ENCODE measurements at regions not wholly inside any gene's neighbourhood (a gene's known extent, or its start where the extent isn't known, plus 50 kb on each side); places are given as distances from the start of the nearest gene placed in this dataset.

DNA sequence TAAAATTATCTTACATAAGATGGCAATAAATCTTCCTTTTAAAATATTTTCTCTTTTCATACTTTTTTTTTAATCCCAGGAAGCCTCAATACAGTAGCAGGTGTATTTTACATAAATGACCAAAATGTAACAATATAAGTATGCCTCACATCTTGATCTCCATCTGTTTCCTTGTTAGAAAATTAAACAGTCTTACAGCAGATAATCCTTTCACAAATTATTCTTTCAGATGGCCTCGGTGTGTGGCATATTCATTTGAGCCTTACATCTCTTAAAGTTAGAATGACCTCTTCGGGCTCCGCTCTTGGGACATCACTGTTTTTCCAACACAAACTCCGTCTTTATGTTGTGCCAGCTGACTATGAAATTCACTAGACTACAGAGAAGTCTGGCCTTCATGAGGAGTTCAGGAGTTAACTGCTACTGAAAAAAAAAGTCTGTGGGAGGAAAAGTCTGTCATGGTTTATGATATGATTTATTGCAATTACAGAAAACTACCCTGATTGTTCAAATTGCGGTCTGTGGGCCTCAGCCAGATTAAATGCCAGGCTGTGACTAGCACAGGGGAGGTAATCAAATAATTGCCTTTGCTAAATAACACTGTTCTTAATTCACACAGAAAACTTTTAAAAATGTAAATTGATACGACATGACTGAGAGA is 292.9 kb upstream of the PUM3 start:
- H3K4me3 ChIP-seq (ENCODE audit: control insufficient read depth, low read depth, low read length) = no peak overlapping the region
- no peak for DNase-seq (ENCODE audit: low read depth)
- TF ChIP-seq, protein P1, sequence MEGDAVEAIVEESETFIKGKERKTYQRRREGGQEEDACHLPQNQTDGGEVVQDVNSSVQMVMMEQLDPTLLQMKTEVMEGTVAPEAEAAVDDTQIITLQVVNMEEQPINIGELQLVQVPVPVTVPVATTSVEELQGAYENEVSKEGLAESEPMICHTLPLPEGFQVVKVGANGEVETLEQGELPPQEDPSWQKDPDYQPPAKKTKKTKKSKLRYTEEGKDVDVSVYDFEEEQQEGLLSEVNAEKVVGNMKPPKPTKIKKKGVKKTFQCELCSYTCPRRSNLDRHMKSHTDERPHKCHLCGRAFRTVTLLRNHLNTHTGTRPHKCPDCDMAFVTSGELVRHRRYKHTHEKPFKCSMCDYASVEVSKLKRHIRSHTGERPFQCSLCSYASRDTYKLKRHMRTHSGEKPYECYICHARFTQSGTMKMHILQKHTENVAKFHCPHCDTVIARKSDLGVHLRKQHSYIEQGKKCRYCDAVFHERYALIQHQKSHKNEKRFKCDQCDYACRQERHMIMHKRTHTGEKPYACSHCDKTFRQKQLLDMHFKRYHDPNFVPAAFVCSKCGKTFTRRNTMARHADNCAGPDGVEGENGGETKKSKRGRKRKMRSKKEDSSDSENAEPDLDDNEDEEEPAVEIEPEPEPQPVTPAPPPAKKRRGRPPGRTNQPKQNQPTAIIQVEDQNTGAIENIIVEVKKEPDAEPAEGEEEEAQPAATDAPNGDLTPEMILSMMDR (conservative IDR thresholded peaks at IDR 0.05; ENCODE audit: control insufficient read depth, insufficient read depth, low read depth, low read length) = no peak

DNA sequence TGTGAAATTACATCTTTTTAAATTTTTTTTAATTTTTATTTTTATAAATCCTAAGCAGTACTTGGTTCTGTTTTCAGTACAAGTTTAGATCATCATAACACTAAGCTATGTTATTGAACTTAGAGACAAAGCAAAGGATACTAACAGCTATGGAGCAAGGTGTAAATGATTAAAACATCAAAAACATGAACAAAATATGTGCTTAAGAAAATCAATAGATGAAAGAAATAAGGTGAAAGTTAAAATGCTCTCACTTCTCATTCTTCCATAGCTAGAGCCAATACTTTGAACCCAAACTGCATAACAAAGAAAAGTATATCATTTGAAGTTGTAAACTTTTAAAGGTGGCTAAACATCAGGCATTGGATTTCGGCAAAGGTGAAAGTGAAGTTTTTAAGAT is 292.3 kb upstream of the PUM3 start:
- TF ChIP-seq, protein P1 (conservative IDR thresholded peaks at IDR 0.05; ENCODE audit: control insufficient read depth, insufficient read depth, low read depth, low read length) = no peak
- no peak overlapping the region for H3K4me3 ChIP-seq (ENCODE audit: control insufficient read depth, low read depth, low read length)
- DNase-seq (ENCODE audit: low read depth) = no peak

DNA sequence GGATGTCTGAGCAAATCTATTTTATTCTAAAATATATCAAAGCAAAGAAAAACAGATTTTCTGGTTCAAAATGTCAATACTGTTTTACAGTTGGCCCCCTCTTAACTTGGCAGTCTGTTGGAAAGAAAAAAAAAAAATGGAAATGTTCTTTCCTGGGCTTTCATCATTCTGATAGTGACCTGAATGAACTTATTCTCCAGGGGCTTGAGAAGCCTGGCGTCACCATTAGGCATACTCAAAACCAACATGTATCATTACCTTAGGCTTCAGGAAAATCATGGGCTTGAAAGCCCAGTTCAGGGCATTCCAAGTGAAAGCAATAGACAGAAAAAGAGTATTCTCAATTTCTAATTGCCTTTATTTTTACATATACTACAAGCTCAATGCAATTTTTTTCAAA is 283.7 kb upstream of the PUM3 start:
- H3K4me3 ChIP-seq (ENCODE audit: control insufficient read depth, low read depth, low read length) = no peak overlapping the region
- TF ChIP-seq, protein P1 (conservative IDR thresholded peaks at IDR 0.05; ENCODE audit: control insufficient read depth, insufficient read depth, low read depth, low read length) = no peak
- DNase-seq (ENCODE audit: low read depth) = no peak

DNA sequence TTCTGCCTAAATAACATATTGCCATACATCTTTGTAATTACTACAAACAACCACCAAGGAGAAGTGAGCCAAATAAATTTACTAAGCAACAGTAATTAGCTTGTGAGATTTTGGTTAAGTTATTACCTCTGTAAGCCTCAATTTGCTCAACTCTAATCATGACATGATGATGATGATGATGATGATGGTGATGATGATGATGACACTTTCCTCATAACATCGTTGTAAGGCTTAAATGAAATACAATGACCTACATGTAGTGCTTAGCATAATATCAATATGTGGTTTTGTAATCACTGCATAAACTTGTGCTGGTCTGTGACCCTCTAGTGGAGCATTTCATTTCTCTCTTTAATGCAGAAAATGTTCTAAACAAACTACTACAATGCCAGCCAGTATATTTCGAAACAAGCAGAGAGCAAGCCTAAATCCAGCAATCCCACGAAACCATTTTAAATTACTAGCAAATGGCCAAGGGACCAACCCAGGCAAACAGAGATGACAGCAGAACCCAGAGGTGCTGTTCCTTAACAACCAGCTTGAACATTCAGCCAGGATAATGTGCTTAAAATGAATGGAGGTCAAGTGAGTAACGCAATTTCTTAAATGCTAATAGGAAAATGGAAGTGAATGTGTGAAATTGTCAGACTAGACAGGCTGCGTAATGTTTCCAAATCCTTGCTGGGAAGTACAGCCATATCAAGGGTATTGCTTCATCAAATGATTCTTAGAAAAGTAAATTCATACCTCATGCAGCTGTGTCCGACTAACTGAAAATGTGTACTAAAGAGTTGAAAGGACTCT is 281.9 kb upstream of the PUM3 start:
- no peak overlapping the region for H3K4me3 ChIP-seq (ENCODE audit: control insufficient read depth, low read depth, low read length)
- DNase-seq (ENCODE audit: low read depth) = peak; percentile 27
- TF ChIP-seq, protein P1 (conservative IDR thresholded peaks at IDR 0.05; ENCODE audit: control insufficient read depth, insufficient read depth, low read depth, low read length) = no peak

DNA sequence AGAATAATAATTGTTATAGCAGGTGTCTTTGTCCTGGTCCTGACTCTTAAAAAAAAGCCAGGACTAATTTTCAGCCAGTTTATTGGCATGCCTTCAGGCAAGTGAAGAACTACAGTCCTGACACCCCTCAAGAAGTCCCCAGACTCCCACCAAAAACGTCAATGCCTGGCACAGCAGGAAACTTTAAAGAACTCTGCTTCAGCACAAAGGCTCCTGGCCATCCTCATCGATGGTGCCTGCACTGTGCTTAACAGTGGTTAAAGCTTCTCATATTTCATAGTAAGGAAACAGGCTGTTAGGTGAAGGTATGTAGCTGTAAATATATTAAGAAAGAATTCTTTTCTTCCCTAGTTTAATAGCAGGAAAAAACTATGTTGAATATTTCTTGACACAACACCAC is 280.1 kb upstream of the PUM3 start:
- no peak for DNase-seq (ENCODE audit: low read depth)
- TF ChIP-seq, protein P1 (conservative IDR thresholded peaks at IDR 0.05; ENCODE audit: control insufficient read depth, insufficient read depth, low read depth, low read length) = no peak
- no peak overlapping the region for H3K4me3 ChIP-seq (ENCODE audit: control insufficient read depth, low read depth, low read length)

DNA sequence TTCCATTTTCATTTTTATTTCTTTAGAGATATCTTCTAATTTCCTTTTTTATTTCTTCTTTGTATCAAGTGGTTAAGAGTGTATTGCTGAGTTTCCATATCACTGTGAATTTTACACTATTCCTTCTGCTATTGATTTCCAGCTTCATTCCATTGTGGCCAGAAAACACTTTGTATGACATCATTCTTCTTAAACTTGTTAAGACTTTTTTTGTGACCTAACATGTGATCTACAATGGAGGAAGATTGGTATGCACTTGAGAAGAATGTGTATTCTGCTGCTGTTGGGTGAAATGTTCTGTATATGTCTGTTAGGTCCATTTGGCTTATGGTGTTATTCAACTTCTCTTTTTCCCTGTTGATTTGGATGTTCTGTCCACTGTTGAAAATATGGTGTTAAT is 274.2 kb upstream of the PUM3 start:
- TF ChIP-seq, protein P1 (conservative IDR thresholded peaks at IDR 0.05; ENCODE audit: control insufficient read depth, insufficient read depth, low read depth, low read length) = no peak
- DNase-seq (ENCODE audit: low read depth) = no peak
- H3K4me3 ChIP-seq (ENCODE audit: control insufficient read depth, low read depth, low read length) = no peak overlapping the region
